ENCODE measurements at regions not wholly inside any gene's neighbourhood (a gene's known extent, or its start where the extent isn't known, plus 50 kb on each side); places are given as distances from the start of the nearest gene placed in this dataset.

DNA sequence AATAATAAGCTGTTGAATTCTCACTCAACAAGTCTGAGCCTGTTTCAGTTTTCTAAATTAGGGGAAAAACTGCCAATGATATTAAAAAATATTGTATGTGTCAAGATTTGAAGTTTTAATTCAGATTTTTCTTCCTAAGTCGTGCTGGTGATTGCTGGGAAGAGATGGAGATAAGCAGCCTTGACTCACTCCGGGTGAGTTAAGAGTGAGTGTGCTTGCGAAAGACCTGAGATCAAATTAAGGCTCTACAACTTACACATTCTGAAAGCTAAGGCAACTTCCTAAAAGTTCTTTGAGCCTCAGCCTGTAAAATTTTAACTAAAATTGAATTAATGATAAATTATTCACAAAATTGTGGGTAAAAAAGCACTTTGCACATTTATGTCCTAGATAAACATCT lies 1441.2 kb downstream of the PCDH7 start:
- TF ChIP-seq CSDC2 (CRISPR knock-in tag; IDR thresholded peaks at IDR 0.05) (no peak), TCF4 (CRISPR knock-in tag; IDR thresholded peaks at IDR 0.05; ENCODE audit: borderline replicate concordance) (no peak), ZFP30 (CRISPR knock-in tag; IDR thresholded peaks at IDR 0.05) (no peak), PPARA (CRISPR knock-in tag; IDR thresholded peaks at IDR 0.05; ENCODE audit: borderline replicate concordance) (no peak), TOX (CRISPR knock-in tag; IDR thresholded peaks at IDR 0.05; ENCODE audit: borderline replicate concordance) (no peak), ZC3H10 (CRISPR knock-in tag; IDR thresholded peaks at IDR 0.05) (no peak), ZFP3 (CRISPR knock-in tag; IDR thresholded peaks at IDR 0.05) (no peak), RARB (CRISPR knock-in tag; IDR thresholded peaks at IDR 0.05) (no peak), OSR1 (CRISPR knock-in tag; IDR thresholded peaks at IDR 0.05) (no peak)
- TF ChIP-seq, protein P1, sequence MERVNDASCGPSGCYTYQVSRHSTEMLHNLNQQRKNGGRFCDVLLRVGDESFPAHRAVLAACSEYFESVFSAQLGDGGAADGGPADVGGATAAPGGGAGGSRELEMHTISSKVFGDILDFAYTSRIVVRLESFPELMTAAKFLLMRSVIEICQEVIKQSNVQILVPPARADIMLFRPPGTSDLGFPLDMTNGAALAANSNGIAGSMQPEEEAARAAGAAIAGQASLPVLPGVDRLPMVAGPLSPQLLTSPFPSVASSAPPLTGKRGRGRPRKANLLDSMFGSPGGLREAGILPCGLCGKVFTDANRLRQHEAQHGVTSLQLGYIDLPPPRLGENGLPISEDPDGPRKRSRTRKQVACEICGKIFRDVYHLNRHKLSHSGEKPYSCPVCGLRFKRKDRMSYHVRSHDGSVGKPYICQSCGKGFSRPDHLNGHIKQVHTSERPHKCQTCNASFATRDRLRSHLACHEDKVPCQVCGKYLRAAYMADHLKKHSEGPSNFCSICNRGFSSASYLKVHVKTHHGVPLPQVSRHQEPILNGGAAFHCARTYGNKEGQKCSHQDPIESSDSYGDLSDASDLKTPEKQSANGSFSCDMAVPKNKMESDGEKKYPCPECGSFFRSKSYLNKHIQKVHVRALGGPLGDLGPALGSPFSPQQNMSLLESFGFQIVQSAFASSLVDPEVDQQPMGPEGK (CRISPR knock-in tag; IDR thresholded peaks at IDR 0.05; ENCODE audit: borderline replicate concordance) = no peak
- TF ChIP-seq, protein P2, sequence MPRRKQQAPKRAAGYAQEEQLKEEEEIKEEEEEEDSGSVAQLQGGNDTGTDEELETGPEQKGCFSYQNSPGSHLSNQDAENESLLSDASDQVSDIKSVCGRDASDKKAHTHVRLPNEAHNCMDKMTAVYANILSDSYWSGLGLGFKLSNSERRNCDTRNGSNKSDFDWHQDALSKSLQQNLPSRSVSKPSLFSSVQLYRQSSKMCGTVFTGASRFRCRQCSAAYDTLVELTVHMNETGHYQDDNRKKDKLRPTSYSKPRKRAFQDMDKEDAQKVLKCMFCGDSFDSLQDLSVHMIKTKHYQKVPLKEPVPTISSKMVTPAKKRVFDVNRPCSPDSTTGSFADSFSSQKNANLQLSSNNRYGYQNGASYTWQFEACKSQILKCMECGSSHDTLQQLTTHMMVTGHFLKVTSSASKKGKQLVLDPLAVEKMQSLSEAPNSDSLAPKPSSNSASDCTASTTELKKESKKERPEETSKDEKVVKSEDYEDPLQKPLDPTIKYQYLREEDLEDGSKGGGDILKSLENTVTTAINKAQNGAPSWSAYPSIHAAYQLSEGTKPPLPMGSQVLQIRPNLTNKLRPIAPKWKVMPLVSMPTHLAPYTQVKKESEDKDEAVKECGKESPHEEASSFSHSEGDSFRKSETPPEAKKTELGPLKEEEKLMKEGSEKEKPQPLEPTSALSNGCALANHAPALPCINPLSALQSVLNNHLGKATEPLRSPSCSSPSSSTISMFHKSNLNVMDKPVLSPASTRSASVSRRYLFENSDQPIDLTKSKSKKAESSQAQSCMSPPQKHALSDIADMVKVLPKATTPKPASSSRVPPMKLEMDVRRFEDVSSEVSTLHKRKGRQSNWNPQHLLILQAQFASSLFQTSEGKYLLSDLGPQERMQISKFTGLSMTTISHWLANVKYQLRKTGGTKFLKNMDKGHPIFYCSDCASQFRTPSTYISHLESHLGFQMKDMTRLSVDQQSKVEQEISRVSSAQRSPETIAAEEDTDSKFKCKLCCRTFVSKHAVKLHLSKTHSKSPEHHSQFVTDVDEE (CRISPR knock-in tag; IDR thresholded peaks at IDR 0.05) = no peak
- TF ChIP-seq, protein P3, sequence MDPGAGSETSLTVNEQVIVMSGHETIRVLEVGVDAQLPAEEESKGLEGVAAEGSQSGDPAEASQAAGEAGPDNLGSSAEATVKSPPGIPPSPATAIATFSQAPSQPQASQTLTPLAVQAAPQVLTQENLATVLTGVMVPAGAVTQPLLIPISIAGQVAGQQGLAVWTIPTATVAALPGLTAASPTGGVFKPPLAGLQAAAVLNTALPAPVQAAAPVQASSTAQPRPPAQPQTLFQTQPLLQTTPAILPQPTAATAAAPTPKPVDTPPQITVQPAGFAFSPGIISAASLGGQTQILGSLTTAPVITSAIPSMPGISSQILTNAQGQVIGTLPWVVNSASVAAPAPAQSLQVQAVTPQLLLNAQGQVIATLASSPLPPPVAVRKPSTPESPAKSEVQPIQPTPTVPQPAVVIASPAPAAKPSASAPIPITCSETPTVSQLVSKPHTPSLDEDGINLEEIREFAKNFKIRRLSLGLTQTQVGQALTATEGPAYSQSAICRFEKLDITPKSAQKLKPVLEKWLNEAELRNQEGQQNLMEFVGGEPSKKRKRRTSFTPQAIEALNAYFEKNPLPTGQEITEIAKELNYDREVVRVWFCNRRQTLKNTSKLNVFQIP (CRISPR knock-in tag; IDR thresholded peaks at IDR 0.05; ENCODE audit: borderline replicate concordance, low read depth) = no peak

All from SK-N-SH treated with all-trans-retinoic acid at 6 μM for 48 hours (cell line).